ENCODE measurements at regions not wholly inside any gene's neighbourhood (a gene's known extent, or its start where the extent isn't known, plus 50 kb on each side); places are given as distances from the start of the nearest gene placed in this dataset.

DNA sequence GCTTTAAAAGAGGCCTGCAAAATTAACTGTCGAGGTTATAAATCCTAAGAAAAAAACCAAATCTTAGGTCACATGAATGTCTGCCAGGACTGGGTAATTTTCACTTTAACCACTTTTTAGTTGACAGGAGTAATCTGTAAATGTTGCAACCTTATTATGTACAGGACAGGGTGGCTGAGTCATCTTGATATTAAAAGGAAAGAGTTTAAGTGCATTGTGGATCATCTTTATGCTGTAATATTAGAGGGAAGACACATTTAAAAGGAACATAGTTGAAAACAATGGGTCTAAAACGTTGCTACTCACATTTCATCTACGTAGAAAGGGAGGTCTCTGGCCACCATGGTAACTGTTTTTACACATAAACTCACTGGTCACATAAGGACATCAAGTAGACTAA, 115.5 kb downstream of the LSMEM1 start:
- no peak for DNase-seq

GRCh38 chr7:112596981-112597380, 116.2 kb downstream of the LSMEM1 start:
- DNase-seq: no peak

GRCh38 chr7:112603673-112604072, 122.9 kb downstream of the LSMEM1 start:
- no peak for DNase-seq

- DNase-seq: no peak
These were observed 129.8 kb downstream of the LSMEM1 start for GRCh38 chr7:112610636-112611035.

DNA sequence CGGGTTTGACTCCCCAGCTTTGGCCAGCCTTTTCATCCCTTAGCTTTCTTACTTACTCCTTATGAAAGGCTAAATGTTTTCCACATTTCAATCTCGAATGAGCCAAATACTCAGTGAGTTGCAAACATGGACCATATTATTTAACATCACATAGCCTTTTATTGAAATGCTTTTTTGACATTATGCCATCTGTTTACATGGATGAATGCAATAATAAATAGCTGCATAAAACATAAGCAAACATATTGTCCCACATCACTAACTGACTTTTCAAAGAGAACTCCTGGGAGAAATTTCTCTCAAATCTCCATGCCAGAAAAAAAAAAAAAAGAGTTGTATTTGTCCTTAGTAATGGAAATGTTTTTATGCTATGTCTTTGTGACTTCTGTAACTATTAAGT, 134.9 kb downstream of the LSMEM1 start:
- DNase-seq: no peak

DNA sequence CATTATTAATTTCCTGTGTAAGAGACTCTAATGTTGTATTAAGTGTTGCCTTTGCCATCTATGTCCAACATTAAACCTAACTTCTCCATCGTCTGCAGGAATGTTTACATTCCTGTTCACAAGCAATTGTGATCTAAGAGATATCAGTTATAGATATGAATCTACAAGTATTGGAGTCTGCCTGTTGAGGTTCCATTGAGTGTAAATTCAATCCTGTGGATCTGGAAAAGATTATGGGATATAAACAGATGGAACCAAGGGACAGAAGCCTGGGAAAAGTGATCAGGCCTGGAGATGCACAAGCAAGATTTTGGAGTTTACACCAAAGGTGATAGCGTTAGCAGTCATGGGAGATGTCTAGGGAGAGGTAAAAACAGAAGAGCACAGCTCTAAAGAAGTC, 135.5 kb downstream of the LSMEM1 start:
- no peak for DNase-seq

DNA sequence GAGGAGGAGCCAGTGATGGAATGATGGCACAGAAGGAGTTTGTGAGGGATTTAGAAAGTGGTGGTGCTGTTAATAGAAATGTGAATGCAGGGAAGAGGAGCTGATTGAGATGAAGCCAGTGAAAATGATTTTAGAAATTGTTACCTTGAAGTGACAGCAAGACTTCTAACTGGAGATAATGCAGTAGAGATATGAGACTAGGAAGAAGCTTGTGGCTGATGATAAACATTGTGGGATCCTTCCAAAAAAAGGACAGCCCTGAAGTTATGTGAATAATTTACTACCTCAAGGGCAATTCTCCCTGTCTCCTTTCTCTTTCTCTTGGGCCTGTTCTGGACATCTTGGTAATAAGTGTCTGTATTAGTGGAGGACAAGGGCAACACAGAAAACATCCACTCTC, 138.6 kb downstream of the LSMEM1 start:
- DNase-seq: no peak

DNA sequence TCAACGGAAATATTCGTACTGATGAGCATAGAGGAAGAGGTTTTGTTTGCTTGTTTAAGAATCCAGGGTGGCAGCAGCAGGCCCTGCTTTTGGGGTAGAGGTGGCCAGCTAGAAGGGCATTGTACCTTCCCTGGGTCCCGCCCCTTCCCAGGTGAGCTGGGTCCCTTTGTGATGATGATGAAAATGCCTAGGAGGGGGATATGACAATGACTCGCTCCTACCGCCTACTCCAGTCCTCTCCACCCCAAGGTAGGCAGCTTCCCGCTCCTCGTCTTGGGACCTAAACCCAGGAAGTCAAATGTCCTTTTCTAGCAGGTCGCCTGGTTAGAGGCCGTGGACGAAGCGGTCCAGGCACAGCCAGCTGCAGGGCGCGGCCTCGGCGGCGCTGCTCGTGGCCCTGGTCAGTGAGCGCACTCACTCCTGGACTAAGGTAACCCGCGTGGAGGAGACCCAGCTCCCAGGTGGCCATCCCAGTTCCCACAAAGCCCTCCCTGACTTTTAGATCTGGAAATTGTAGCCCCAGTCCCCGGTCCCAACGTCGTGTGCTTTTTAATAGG, 141.4 kb downstream of the LSMEM1 start:
- no peak for DNase-seq

GRCh38 chr7:112624416-112624815, 143.6 kb downstream of the LSMEM1 start:
- DNase-seq: no peak

DNA sequence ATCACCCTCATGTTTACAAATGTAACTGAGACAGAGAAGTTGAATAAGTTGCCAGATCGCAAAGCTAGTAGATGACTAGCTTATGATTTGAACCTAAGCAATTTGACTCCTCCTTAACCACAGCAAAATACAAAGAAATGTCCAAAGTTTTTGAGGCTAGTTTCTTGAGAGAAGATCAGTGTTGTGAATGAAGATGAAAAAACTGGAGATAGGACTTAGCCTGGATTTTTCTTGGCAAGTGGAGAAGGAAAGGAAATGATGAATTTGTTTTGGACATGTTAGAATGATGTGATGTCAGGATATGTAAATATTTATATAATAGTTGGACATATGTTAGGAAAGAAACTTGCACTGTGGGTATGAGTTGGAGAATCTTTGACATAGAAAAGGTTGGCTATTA, 149.8 kb downstream of the LSMEM1 start:
- no peak for DNase-seq

- DNase-seq: no peak
These were observed 153.3 kb downstream of the LSMEM1 start for GRCh38 chr7:112634107-112634506.

GRCh38 chr7:112635742-112636141, 154.5 kb downstream of the TMEM168 start:
- no peak for DNase-seq

DNA sequence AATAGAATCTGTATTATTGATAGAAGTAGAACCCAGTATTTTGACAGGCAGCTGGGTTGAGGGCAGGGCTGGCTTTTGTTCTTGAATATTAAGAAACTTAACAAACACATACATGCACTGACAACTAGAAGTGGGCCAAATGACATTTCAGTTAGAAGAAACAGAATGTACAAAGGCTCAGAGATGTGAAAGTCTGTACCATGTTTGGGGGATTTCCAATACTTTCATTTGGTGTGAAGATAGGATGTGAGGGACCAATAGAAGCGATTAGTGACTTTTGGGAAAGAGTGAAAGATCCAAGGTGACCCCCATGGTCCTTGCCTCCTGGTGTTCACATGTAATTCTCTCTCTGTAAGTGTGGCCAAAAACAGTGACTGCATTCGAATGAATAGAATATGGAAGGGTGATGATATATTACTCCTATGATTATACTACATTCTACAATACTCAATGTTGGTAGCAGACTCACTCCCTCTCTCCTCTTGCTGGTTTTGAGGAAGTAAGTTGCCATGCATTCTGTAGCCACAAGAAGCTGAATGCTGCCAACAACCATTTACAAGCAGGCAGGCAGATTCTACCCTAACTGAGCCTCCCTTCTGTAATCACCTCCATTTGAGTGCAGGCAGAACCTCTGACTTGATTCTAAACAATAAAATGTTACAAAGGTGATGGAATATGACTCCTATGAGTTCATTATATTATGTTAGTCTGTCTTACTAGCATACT, 151.4 kb downstream of the TMEM168 start:
- no peak for DNase-seq

- no peak for DNase-seq
These were observed 149.5 kb downstream of the TMEM168 start for GRCh38 chr7:112640685-112641084.

- no peak for DNase-seq
These were observed 143.4 kb downstream of the TMEM168 start for GRCh38 chr7:112646783-112647182.

DNA sequence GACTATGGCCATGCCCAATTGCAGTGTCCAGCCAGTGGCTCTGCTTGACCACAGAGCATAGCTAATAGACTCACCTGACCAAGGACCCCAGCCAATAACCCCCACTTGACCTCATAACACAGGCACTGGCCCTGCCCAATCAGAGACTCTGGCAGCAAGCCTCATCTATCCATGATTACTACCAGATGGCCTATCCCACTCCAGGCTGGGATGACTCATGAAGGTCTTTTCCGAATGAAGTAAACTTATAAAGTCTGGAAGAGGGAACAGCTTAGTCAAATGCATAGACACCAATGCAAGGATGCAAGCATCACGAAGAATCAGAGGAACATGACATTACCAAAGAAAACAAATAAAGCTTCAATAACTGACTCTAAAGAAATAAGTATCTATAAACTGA, 141.4 kb downstream of the TMEM168 start:
- DNase-seq: no peak

DNA sequence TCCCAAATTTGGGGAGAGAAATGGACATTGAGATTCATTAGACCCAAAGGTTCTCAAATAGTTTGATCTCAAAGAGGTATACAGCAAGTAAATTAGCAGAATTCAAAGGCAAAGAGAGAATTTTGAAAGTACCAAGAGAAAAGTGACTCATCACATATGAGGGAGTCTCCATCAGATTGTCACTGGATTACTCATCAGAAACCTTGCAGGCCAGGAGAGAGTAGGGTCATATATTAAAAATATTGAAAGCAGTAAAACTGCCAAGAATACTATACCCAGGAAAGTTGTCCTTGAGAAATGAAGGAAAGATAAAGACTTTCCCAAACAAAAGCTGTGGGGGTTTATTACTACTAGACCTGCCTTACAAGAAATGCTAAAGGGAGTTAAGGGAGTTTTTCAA, 140.6 kb downstream of the TMEM168 start:
- DNase-seq: no peak

DNA sequence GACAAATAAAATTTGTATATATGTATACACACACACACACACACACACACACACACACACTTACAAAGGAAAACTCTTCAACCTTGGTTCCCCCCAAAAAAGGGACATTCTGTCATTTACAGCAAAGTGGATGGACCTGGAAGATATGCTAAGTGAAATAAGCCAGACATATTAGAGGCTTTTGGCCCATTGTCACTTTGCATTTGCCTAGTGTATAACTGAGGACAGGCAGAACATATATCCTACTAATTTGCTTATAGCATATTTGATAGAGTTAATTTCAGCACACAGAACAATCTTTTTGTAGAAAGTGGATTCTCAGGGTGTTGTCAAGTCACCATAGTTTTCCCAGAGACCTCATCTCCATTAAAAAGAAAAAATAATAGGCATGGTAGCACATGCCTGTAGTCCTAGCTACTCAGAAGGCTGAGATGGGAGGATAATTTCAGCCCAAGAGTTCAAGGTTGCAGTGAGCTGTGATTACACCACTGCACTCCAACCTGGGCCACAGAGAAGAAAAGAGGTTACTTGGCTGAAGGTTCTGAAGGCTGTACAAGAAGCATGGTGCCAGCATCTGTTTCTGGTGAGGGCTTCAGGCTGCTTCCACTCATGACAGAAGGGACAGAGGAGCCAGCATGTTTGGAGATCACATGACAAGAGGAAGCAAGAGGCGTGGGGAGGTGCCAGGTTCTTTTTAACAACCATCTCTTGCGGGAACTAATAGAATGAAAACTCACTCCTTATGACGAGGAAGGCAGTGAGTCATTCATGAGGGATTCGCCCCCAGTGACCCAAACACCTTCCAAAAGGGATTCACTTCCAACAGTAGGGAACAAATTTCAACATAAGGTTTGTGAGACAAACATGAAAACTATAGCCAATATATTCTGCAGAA, 135.6 kb downstream of the TMEM168 start:
- no peak for DNase-seq

DNA sequence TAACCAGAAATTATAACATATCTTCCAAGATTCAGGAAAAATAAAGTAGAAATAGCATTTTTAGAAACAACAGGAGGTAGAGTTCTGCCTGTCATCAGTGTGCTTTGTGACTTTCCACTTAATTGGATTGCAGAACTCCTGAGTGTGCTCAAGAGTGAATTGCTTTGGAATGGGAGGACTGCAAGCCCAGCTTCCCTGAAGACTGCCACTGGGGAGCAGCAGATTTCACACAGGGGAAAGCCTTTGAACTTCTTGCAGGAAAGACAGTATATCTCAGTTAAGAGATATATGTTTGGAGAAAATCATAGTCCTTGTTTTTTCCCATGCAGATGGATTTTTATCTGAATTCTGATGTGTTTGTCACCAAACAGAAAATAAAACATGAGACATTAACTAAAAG, 124.5 kb downstream of the TMEM168 start:
- no peak for DNase-seq

DNA sequence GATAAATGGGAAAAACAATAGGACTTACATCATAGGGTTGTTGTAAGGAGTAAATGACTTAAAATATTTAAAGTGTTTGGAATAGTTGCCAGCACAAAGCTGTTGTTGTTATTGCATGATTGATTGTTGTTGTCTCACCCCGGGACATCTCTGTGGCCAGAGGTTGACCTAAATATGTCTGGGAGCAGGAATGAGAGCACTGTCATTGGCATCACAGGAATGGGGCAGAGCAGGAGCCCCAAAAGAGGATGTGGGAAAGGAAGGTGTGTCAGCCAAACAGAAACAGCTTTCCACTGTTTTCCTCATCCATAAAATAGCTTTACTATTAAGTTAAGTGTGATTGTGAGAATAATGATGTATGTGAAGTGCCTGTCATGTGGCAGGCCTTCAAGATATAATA, 121.6 kb downstream of the TMEM168 start:
- DNase-seq: no peak

DNA sequence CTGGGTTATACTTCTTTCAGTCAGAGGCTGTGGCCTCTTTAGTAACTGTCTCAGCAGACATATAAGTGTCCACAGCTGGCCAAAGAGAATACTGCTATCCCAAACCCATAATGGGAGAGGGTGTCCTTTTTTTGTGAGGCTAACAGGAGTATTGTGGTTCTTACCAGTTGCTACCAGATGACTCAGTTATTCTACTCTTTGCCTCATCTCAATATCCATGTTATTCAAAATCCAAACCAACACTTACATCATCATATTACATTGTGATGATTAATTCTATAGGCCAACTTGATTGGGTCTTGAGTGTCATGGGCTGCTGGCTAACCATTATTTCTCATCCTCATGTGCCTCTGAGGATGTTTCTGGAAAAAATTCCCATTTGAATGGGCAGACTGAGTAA, 120.9 kb downstream of the TMEM168 start:
- DNase-seq: no peak

DNA sequence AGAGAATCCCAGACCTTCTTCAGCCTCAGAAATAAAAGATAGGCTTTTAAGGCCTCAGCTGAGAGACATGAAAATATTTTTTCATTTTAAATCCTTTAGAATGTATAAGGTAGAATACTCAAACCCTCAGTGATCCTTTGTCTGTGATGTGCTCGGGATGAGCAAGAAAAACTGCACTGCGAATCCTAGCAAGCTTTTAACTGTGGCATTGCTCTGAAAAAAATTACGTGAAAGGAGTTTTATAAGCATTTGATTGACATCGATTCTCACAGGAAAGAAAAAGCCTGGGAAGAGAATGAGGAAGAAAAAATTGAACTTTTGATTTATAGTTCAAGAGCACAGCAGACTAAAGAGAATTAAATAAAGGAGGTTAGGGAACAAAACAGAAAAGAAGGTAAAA, 120.0 kb downstream of the TMEM168 start:
- no peak for DNase-seq

DNA sequence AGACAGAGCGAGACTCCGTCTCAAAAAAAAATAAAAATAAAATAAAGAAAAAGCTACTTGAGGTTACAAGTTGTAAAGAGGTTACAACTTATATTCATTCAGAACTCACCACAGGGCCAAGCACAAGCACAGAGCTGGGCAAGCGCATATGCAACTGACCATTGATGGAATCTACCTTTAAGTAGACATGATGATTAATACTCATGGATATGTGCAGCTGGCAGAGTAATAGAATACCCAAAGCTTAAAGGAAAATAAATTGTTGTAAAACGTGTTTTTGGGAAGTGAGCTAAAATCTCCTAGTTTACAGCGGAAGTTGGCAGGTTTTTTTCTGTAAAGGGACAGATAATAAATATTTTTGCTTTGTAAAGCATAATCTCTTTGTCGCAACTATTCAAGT, 111.6 kb downstream of the TMEM168 start:
- DNase-seq: no peak

Measured in NCI-H1048 (cell line).